HG03457 (cell line): ENCODE measurements at regions not wholly inside any gene's neighbourhood (a gene's known extent, or its start where the extent isn't known, plus 50 kb on each side); places are given as distances from the start of the nearest gene placed in this dataset.

Experiments used
- ATAC-seq: cut with Tn5 transposase; IDR thresholded peaks from one replicate; pipeline ENCODE4 v1.9.1; 2021; ENCODE audit warnings: moderate number of reproducible peaks; ENCODE audit not compliant: unreplicated experiment

- ATAC-seq = no peak
These were observed 192.1 kb upstream of the MGMT start for GRCh38 chr10:129274748-129275474.

GRCh38 chr10:129275886-129276285 is 191.2 kb upstream of the MGMT start:
- ATAC-seq = no peak

- no peak for ATAC-seq
These were observed 190.0 kb upstream of the MGMT start for GRCh38 chr10:129277084-129277483.

- ATAC-seq = no peak
These were observed 189.2 kb upstream of the MGMT start for GRCh38 chr10:129277841-129278240.

- ATAC-seq = no peak
These were observed 188.4 kb upstream of the MGMT start for GRCh38 chr10:129278686-129279085.

- ATAC-seq = no peak
These were observed 187.4 kb upstream of the MGMT start for GRCh38 chr10:129279446-129280154.

- ATAC-seq = no peak
These were observed 186.9 kb upstream of the MGMT start for GRCh38 chr10:129280155-129280502.

- ATAC-seq = no peak
These were observed 186.0 kb upstream of the MGMT start for GRCh38 chr10:129280908-129281586.

GRCh38 chr10:129285459-129285858 is 181.6 kb upstream of the MGMT start:
- no peak for ATAC-seq

- no peak for ATAC-seq
These were observed 177.9 kb upstream of the MGMT start for GRCh38 chr10:129288999-129289584.

- ATAC-seq = no peak
These were observed 172.9 kb upstream of the MGMT start for GRCh38 chr10:129293991-129294700.

- no peak for ATAC-seq
These were observed 172.1 kb upstream of the MGMT start for GRCh38 chr10:129294944-129295343.

- ATAC-seq = no peak
These were observed 162.0 kb upstream of the MGMT start for GRCh38 chr10:129305046-129305445.

GRCh38 chr10:129307141-129307540 is 159.9 kb upstream of the MGMT start:
- no peak for ATAC-seq

GRCh38 chr10:129308953-129309564 is 158.0 kb upstream of the MGMT start:
- ATAC-seq = no peak

GRCh38 chr10:129309565-129309964 is 157.5 kb upstream of the MGMT start:
- ATAC-seq = no peak

GRCh38 chr10:129310881-129311280 is 156.2 kb upstream of the MGMT start:
- no peak for ATAC-seq

GRCh38 chr10:129319934-129320333 is 147.1 kb upstream of the MGMT start:
- ATAC-seq = no peak

- ATAC-seq = no peak
These were observed 146.7 kb upstream of the MGMT start for GRCh38 chr10:129320340-129320739.

- no peak for ATAC-seq
These were observed 145.3 kb upstream of the MGMT start for GRCh38 chr10:129321727-129322126.
